GM19452 (cell line): ENCODE measurements at regions not wholly inside any gene's neighbourhood (a gene's known extent, or its start where the extent isn't known, plus 50 kb on each side); places are given as distances from the start of the nearest gene placed in this dataset.
"Not testable (repeated sequence)": the region's sequence is repeated elsewhere in the genome, so short reads cannot be mapped to it uniquely, and the experiment has no call there.

Source experiments
- ATAC-seq: cut with Tn5 transposase; IDR thresholded peaks from one replicate; pipeline ENCODE4 v1.9.1; 2021; ENCODE audit not compliant: unreplicated experiment

DNA sequence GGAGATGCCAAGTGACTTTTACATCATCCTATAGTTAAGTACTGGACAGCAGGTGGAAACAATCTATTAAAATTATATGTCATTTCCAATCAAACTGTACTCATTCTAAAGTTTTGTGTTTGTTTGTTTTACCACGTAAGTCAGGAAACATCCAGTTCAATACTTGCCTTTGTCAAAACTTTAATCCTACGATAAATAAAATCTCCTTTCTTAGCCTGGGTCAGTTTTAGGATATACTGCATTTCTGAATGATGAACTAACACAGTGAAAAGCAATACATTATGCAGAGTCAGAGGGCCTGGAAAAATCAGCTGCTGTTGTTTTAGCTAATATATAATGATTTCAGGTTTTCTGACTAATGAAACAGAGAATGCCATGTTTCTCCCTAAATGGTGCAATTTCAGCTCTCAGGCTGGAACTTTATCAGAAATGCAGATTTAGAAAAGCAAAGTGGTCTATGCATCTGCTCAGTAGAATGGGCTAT is 756.4 kb downstream of the CDH11 start:
- ATAC-seq, result no peak

DNA sequence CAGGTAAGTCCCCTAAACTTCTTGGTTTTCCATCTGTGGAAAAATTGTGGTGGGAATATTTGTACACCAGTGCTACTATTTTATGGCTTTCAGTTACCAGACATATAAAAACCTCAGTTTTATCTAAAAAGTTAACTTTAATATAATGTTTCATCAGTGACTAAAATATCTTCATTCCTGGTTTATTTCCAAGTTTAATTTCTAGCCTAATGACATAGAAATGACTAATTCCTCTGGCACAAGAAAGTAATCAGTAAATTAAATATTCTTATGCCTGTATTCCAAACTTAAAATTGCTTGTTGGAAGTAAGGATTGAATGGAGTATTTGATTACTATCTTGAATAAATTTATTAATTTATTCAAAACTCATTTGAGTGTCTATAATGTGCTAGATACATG is 757.0 kb downstream of the CDH11 start:
- no peak for ATAC-seq

DNA sequence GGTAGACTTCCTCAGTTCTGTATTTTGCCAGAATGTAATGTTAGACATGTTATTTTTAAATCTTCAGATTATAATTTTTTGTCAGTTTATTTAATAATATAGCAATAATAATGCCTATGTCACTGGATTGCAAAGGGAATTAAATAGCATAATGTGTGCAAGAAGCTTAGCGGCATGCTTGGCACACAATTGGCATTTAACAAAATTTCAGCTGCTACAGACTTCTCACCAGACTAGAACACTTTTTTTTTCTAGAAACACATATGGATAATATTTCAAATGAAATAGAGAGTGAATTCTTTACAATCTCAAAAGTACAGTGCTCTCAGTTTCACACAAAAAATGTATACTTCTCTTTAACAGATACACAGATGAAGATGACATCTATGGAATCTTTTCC is 757.4 kb downstream of the CDH11 start:
- no peak for ATAC-seq

DNA sequence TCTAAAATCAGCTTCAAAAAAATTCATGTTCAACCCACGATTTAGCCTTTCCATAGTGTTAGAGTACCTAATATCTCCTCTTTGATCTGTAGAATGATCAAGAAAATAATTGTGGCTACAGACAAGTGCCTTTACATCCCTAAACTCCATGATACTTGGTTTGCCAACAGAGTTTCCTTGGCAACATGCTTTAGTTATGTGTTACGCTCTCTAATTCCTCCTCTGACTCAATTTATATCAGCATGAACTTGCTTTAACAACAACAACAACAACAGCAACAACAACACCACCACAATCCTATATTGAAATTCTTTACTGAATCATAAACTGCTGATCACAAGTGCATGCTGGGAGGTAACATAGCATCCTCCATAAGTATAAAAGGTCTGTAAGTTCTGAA is 757.8 kb downstream of the CDH11 start:
- no peak for ATAC-seq

DNA sequence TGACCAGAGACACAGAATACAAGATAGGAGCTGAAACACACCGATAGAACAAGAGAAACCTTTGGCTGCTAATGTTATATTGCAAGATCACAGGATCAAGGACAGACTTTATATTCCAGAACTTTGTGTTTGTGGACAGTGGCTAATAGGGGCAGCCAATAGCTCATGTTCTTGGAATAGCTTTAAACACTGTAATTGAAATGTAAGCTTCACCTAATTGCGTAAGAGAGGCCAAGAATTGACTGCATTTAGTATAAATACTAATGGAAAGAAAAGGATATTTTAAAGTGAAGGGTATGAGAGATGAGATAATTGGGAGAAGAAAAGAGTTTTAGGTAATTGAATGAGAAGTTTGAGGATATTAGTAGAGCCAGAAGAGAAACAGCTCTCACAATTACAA is 758.8 kb downstream of the CDH11 start:
- ATAC-seq, result no peak

DNA sequence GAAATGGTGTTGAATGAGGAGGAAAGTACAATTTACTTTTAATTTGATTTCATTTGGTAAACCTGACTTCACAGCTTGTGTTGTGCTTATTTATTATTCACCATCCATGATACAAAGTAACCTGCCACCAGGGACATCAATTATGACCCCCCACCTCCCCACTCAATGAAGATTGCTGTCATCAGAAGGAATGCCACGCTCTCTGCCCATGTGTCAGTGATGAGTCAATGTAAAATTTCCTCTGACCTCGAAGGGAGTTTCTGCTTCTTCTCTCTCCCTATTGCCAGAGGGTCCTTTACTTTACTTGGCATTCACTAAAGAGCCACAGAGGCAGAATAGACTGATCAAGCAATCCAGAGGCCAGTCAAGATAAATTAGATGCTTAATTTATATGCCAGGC is 759.7 kb downstream of the CDH11 start:
- no peak for ATAC-seq

DNA sequence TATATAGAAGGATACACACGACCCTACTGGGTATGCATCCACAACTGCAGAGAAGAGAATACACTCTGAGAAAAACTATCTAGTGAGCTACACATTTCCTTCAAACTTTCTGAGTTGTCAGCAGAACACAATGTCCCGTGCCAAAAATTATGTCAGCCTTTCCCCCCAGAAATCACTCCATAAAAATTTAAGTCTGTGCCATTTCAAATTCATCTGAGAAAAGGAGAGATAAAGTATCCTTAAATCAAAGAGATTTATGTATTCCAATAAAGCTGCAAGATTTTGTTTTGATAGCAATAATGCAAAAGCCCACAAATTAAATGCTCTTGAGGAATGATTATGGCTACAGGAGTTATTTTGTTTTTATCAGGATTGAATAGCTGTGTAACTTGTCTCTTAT is 760.1 kb downstream of the CDH11 start:
- ATAC-seq, result no peak

DNA sequence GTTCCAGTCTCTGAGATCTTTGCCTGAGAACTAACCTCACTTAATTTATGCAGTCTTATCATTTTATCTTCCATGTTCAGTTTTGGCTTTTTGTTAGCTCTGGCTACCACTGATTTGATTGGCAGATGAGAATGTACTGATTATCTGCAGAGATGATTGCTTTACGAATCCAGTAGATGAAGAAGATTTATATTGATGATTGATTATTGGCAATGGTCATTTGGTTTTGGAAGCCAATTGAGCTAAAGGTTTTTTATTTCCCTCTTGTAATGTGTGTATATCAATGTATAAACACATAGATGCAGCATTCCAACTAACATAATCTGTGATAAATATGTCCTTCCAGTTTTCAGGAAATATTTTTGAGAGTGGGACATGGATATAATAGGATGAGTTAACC is 763.6 kb downstream of the CDH11 start:
- ATAC-seq, result no peak

DNA sequence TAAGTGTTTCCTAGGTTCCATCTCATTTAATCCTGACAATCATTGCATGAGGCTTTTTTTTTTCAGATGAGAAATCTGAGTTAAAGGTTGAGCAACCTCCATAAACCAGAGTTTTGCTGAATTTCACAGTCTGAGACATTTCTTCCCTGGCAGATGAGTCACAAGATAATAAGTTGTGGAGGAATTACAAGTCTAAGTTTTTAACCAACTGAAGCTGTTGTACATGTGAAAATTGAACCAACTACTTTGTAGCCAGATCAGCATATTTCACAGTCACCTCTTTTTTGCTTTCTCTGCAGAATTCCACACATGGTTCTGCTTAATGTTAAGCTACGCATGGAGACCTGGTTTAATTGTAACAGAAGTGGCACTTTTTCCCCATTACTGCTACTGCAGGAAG is 765.6 kb downstream of the CDH11 start:
- no peak for ATAC-seq

DNA sequence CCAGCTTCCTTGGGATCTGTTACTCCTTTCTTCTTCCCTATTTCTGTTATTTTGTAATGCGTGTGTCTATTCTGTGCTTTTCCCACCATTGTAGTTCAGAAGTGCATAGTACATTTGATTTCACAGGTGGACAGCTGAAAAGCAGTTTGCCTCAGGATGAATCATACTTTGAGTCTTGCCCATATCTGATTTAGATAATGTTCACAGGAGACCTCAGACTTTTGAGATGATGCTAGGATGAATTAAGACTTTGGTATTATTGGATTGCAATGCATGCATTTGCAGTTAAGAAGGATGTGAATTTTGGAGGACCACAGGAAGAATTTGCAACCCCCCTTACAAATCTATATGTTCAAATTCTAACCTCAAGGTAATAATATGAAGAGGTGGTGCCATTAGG is 769.6 kb downstream of the CDH11 start:
- no peak for ATAC-seq

DNA sequence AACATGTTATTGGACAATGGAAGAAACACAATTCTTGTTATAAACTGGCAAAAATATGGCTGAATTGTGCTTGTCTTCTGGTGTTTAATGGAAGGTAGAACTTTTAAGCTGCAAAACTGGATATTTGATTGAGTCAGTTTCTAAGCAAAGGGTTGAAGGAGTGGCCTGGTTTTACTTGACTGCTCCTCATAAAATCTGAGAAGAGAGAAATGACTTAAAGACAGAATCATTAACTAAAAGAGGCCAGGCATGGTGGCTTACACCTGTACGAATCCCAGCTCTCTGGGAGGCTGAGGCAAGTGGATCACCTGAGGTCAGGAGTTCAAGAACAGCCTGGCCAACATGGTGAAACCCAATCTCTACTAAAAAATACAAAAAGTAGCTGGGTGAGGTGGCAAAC is 770.7 kb downstream of the CDH11 start:
- ATAC-seq, result no peak

DNA sequence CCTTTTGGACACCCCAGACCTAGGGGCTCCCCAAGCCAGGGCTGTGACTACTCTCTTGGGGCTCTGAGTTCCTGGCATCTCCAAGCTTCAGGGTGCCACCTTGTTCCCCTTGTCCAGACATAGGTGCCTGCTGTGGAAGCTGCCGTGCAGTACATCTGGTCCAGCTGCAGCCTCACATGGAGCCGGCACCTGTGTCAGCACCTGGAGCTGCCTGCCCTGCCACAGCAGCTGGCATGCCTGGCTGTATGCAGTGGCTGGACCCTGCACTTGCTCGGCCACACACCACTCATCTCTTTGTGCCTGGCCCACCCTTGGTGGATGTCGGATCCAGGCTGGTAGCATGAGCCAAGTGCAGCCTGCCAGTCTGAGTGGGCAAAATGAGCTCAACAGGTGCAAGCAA is 775.8 kb downstream of the CDH11 start:
- no peak for ATAC-seq

DNA sequence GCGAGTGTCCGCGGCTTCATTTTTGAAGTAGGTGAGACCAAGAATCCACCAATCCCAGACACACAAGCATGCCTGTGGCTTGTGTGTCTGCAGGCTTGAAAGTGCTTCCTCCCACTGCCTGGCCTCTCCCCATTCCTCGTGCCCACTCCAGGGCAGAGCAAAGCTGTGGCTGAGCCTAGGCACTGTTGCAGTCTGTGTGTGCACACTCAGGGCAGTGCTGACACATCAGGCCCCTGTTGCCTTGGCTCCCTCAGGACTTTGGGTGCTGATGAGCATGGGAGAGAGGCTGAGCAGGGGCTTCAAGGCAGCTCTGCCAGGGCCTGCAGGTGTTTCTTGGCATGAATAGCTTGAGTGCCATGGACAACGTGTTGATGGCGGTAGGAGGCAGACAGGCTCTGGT is 776.7 kb downstream of the CDH11 start:
- no peak for ATAC-seq

DNA sequence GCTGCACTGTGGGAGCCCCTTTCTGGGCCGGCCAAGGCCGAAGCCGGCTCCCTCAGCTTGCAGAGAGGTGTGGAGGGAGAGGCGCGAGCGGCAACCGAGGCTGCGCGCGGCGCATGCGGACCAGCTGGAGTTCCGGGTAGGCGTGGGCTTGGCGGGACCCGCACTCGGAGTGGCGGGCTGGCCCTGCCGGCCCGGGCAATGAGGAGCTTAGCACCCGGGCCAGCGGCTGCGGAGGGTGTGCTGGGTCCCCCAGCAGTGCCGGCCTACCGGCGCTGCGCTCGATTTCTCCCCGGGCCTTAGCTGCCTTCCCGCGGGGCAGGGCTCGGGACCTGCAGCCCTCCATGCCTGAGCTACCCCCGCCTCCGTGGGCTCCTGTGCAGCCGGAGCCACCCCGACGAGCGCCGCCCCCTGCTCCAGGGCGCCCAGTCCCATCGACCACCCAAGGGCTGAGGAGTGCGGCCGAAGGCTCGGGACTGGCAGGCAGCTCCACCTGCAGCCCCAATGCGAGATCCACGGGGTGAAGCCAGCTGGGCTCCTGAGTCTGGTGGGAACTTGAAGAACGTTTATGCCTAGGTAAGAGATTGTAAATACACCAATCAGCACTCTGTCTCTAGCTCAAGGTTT is 777.9 kb downstream of the CDH11 start:
- ATAC-seq, result not testable (repeated sequence)

DNA sequence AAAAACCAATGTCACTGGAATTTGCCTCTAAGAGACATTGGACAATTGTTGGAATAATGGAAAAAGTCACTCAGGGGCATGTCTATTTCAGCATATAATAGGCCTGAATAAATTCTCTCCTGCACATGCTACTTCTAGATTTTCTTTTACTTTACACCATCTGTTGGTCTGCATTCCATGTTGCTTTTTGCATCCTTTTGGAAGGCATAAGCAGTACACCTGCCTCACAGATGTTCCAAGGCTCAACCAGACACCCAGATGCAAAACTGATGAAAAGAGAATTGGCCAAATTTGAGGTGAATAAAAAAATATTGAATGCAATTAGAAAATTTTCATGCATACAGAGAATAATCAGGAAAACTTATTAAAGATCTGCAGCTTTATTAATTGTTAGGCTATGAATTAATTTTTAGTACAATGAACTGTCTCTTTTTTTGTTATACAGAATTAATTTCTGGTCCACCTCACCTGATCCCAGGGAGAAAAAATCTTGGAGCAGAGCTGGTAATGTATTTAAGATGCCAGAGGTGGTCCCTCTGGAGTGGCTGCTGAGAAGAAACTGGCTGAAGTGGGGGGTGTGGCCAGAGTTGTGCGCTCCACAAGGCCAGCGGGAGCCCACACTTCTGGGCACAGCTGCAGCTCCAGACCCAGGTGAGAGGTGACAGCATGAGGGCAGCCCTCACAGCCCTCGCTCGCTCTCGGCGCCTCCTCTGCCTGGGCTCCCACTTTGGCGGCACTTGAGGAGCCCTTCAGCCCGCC is 778.6 kb downstream of the CDH11 start:
- no peak for ATAC-seq

DNA sequence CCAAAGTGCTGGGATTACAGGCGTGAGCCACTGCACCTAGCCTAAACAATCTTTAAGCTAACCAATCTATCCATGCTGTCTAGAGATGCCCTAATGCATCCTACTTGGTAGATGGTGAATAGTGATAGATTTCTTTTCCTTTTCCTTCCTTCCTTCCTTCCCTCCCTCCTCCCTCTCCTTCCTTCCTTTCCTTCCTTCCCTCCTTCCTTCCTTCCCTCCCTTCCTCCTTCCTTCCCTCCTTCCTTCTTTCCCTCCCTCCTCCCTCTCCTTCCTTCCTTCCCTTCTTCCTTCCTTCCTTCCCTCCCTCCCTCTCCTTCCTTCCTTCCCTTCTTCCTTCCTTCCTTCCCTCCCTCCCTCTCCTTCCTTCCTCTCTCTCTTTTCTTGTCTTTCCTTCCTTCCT is 780.5 kb downstream of the CDH11 start:
- ATAC-seq, result not testable (repeated sequence)

DNA sequence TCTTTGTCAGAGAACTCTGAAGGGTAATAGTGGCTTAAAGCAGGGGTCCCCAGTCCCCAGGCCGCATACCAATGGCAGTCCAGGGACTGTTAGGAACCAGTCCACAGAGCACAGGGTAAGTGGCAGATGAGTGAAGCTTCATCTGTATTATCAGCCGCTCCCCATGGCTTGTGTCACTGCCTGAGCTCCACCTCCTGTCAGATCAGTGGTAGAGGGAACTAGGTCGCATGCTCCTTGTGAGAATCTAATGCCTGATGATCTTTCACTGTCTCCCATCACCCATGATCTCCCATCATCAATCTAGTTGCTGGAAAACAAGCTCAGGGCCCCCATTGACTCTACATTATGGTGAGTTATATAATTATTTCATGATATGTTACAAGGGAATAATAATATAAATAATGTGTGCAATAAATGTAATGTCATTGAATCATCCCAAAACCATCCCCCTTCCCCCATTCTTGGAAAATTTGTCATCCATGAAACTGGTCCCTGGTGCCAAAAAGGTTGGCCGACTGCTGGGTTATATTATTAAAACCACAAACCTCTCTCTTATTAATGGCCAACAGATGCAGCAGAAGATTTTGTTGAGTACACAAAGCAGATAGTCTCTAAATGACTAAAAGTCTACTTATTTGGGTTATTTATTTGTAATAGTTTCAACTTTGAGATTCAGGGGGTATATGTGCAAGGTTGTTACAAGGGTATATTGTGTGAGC is 782.7 kb downstream of the CDH11 start:
- no peak for ATAC-seq

DNA sequence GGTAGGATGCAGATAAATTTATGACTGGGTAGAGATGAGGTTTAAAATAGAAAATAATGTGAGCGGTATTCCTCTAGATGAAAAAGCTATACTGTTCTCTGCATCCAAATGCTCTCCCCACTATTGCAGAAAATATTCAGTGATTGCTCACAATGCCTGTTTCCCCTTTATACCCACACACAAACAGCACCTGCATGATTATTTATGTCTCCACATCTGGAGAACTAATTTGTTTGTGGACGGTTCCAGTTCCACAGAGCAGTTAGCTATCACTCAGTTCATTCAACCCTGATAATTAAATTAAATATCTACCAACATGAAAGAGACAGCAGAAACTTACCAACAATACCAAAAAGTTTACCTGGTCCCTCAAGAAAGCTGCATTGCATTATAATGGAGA is 800.0 kb downstream of the CDH11 start:
- ATAC-seq, result no peak

DNA sequence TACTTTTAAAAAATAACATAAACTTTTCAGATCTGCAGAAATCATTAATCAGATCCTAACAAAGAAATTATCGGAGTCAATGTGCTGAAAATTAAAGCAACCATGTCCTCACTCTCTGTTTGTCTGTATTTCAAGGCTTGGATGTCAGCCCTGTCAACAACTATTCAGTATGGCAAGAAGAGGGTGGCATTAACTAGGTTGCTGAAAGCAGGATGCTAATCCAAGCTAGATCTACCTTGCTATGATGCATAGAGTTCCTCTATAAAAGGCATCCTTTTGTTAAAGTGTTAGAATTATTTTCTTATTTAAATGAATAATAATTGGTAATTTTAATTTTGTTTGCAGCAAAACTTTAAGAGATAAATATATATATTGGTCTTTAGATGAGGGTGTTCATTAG is 800.8 kb downstream of the CDH11 start:
- ATAC-seq, result no peak

DNA sequence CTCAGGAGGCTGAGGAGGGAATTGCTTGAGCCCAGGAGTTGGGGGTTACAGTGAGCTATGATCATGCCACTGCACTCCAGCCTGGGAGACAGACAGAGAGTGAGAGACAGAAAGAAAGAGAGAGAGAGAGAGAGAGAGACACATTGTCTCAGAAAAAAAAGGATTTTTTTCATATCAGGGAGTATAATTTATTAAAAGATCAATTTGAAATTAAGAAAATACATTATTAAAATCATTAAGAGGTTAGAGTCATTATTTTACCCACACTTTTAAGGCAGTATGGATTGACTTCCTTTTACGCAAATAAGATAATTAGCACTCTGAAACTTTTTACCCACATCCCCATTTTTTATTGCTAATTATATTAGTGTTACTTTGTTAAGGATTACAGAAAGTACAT is 804.3 kb downstream of the CDH11 start:
- no peak for ATAC-seq

DNA sequence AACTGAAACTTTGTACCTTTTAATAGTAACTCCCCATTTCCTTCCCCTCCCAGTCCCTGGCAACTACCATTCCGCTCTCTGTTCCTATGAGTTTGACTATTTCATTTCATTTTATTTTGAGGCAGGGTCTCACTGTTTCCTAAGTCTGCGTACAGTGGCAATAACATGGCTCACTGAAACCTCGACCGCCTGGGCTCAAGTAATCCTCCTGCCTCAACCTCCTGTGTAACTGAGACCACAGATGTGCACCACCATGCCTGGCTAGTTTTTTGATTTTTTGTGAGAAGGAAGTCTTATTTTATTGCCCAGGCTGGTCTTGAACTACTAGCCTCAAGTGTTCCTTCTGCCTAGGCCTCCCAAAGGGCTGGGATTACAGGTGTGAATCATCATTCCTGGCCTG is 808.1 kb downstream of the CDH11 start:
- ATAC-seq, result no peak

DNA sequence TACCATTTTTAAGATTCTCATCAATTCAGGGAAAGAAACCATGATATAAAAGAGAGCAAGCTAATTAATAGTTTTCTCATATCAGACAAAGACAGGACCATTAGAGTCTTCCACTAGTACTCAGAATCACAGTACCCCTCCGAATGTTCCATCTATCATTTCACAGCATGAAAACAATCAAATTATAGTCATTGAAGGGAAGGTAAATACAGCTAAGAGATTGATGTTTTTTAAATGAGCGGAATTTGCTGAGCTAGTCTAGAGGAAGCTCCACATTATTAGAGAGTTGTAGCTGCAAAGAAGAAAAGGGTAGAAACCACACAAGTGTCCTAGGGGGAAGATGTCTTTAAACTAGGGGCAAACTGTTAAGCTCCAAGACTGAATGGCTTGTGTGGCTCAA is 808.9 kb downstream of the CDH11 start:
- no peak for ATAC-seq
